Pancreas (tissue), 10 donors: ENCODE measurements at regions not wholly inside any gene's neighbourhood (a gene's known extent, or its start where the extent isn't known, plus 50 kb on each side); places are given as distances from the start of the nearest gene placed in this dataset.

Experiments
- ATAC-seq, 4 donors: fragments of 200-7000 bp; cut with Tn5 transposase; one replicate each; pipeline versions ENCODE4 v1.8.0 to v1.9.1; 2020; ENCODE audit warnings: mild to moderate bottlenecking in 4 of 4, moderate library complexity in 4 of 4
- DNase-seq, 6 donors: peaks; one replicate each; pipeline ENCODE4 v3.0.0-alpha.2; 2020
- FAIRE-seq: peaks from 2 replicates; lab custom pipeline; 2012; peaks lifted over from hg19 to GRCh38; lab: Jason Lieb, UNC
- H3K27ac ChIP-seq, 4 donors: fragments of 200-600 bp; sonication (generic); 1 replicate in 3 of 4; 2 replicates in 1 of 4; pipeline versions ENCODE4 v1.5.0 to v1.8.0; 2020
- H3K27me3 ChIP-seq, 4 donors: fragments of 200-600 bp; one replicate each; pipeline ENCODE4 v1.8.0; 2021
- H3K36me3 ChIP-seq, 3 donors: fragments of 200-600 bp; sonication (generic) in 1 of 3; one replicate each; pipeline versions ENCODE4 v1.5.0 to v1.8.0; 2020 to 2021
- H3K4me1 ChIP-seq, 3 donors: fragments of 200-600 bp; one replicate each; pipeline ENCODE4 v1.8.0; 2021
- H3K4me3 ChIP-seq, 4 donors: fragments of 200-600 bp; sonication (generic) in 2 of 4; one replicate each; pipeline versions ENCODE4 v1.5.0 to v1.8.0; 2020 to 2021
- H3K9me3 ChIP-seq, 4 donors: fragments of 200-600 bp; one replicate each; pipeline ENCODE4 v1.8.0; 2021
- CTCF ChIP-seq, 4 donors: fragments of 200-600 bp; sonication (generic) in 3 of 4; IDR thresholded peaks; one replicate each; pipeline versions ENCODE4 v1.5.0 to v1.8.0; 2021; ENCODE audit warnings: antibody characterized with exemption in 4 of 4
- WGBS, 2 donors: extraction: QIAGEN DNeasy Blood & Tissue Kit; methylation state at CpG; one replicate each; pipeline ENCODE4 v1.1.7; 2013; 5-methylcytosine and 5-hydroxymethylcytosine counted together
- intact Hi-C, 3 donors: fragments of 100-400 bp; cut with DNase I; formaldehyde crosslinking; loops; one replicate each; pipeline versions ENCODE4 v1.11.1 to v1.14.2; 2022
- donor health status: healthy with polysubstance abuse.
- donor health status: DM: no; HTN: no; CAD: no; lungs with moderate emphysema.
- donor health status: DM: no; HTN: no; CAD: no.
- donor health status: control.
- donor health status: control.
- donor health status: Bipolar disorder and iron deficiency.
- donor health status: DM: yes; HTN: yes; CAD: no.
- donor health status: DM: no; HTN: no; CAD: no.
- donor health status: DM: no; HTN: no; CAD: no.
- donor health status: DM: yes; HTN: yes; CAD: no.

GRCh38 chr9:38337706-38338264, 54.7 kb upstream of the ALDH1B1 start:
- Histone ChIP-seq H3K4me1 (peaks cover 26 to 40% (median 30%) of the 10 kb centered on the region in 3 donors), H3K9me3 (no peaks in the 10 kb centered on the region), H3K4me3 (no peak overlapping the region), H3K27me3 (no peaks in the 10 kb centered on the region), H3K27ac (no peak overlapping the region), H3K36me3 (no peaks in the 10 kb centered on the region)
- DNase-seq (no peak), ATAC-seq (peak in 2 of 4 donors; percentile 3 to 4), FAIRE-seq (no peak)
- 83 to 84% methylated on average over 9 of the region's 9 CpGs for WGBS, 2 donors
- TF ChIP-seq CTCF (IDR thresholded peaks at IDR 0.05): no peak
- intact Hi-C loops: no loop called here

- Histone ChIP-seq H3K27ac (no peak overlapping the region), H3K27me3 (no peaks in the 10 kb centered on the region)
- no peak for TF ChIP-seq CTCF (IDR thresholded peaks at IDR 0.05)
These were observed 55.3 kb upstream of the ALDH1B1 start for GRCh38 chr9:38337181-38337580.

GRCh38 chr9:38336341-38336740, 56.2 kb upstream of the ALDH1B1 start:
- no peak overlapping the region for H3K27ac ChIP-seq
- FAIRE-seq (no peak), DNase-seq (no peak), ATAC-seq (no peak)
- WGBS, 2 donors: 80 to 85% methylated on average over 8 of the region's 8 CpGs
- intact Hi-C loops: no loop called here
- no peaks in the 10 kb centered on the region for H3K27me3 ChIP-seq
- H3K4me3 ChIP-seq: no peak overlapping the region
- no peaks in the 10 kb centered on the region for H3K36me3 ChIP-seq
- no peaks in the 10 kb centered on the region for H3K9me3 ChIP-seq
- TF ChIP-seq CTCF (IDR thresholded peaks at IDR 0.05): no peak
- peaks cover 26 to 44% (median 31%) of the 10 kb centered on the region in 3 donors for H3K4me1 ChIP-seq

More at GRCh38 chr9:38337181-38337580, 55.3 kb upstream of the ALDH1B1 start:
- H3K9me3 ChIP-seq: no peaks in the 10 kb centered on the region
- no peak overlapping the region for H3K4me3 ChIP-seq
- peaks cover 26 to 44% (median 31%) of the 10 kb centered on the region in 3 donors for H3K4me1 ChIP-seq
- no peaks in the 10 kb centered on the region for H3K36me3 ChIP-seq
- no peak for FAIRE-seq
- no peak for ATAC-seq
- 78 to 88% methylated on average over 7 of the region's 7 CpGs for WGBS, 2 donors
- DNase-seq: no peak
- intact Hi-C loops: no loop called here

- Histone ChIP-seq H3K4me1 (peaks cover 26 to 44% (median 31%) of the 10 kb centered on the region in 3 donors), H3K4me3 (no peak overlapping the region), H3K27ac (no peak overlapping the region), H3K36me3 (no peaks in the 10 kb centered on the region), H3K27me3 (no peaks in the 10 kb centered on the region), H3K9me3 (no peaks in the 10 kb centered on the region)
- FAIRE-seq (no peak), DNase-seq (no peak), ATAC-seq (no peak)
- TF ChIP-seq CTCF (IDR thresholded peaks at IDR 0.05): no peak
- intact Hi-C loops: no loop called here
- WGBS, 2 donors: 94 to 100% methylated on average over 1 of the region's 1 CpG
These were observed 56.8 kb upstream of the ALDH1B1 start for GRCh38 chr9:38335686-38336085.

GRCh38 chr9:38334234-38334633, 58.3 kb upstream of the ALDH1B1 start:
- no peak for DNase-seq
- 38 to 45% methylated on average over 3 of the region's 3 CpGs for WGBS, 2 donors
- Histone ChIP-seq H3K4me3 (no peak overlapping the region), H3K36me3 (no peaks in the 10 kb centered on the region), H3K27me3 (no peaks in the 10 kb centered on the region), H3K4me1 (peaks cover 21 to 40% (median 27%) of the 10 kb centered on the region in 3 donors), H3K27ac (no peak overlapping the region), H3K9me3 (no peaks in the 10 kb centered on the region)
- TF ChIP-seq CTCF (IDR thresholded peaks at IDR 0.05): peak in 1 of 4 donors; percentile 8
- ATAC-seq: no peak
- intact Hi-C loops: no loop called here
- no peak for FAIRE-seq
